ENCODE measurements at regions not wholly inside any gene's neighbourhood (a gene's known extent, or its start where the extent isn't known, plus 50 kb on each side); places are given as distances from the start of the nearest gene placed in this dataset.

GRCh38 chr20:17068084-17068711, 158.6 kb upstream of the PCSK2 start:
- H3K4me3 ChIP-seq (ENCODE audit: low read depth, low read length, poor library complexity, severe bottlenecking), result no peak overlapping the region
- POLR2A ChIA-PET, result no interaction called here
- H3K4me2 ChIP-seq (ENCODE audit: low read length), result no peak overlapping the region
- BruUV-seq (replicated peaks), result no TSS peak
- H2AFZ ChIP-seq (ENCODE audit: low read length), result no peak overlapping the region
- H3K27ac ChIP-seq (ENCODE audit: low read depth, low read length, poor library complexity, severe bottlenecking), result no peak overlapping the region
- H3K79me2 ChIP-seq (ENCODE audit: insufficient read depth, low read depth, low read length), result no peaks in the 10 kb centered on the region
- no peak for DNase-seq (ENCODE audit: low spot score)
- TF ChIP-seq CTCF (conservative IDR thresholded peaks at IDR 0.05; ENCODE audit: low read length) (no peak), EZH2phosphoT487 (IDR thresholded peaks at IDR 0.05; ENCODE audit: borderline replicate concordance, low read depth, low read length) (no peak)
- CTCF ChIA-PET (ENCODE audit: unreplicated experiment), result no interaction called here
- no peaks in the 10 kb centered on the region for H4K20me1 ChIP-seq (ENCODE audit: insufficient read depth, low read length)
- H3K9me2 ChIP-seq (ENCODE audit: insufficient read depth, low read length), result no peaks in the 10 kb centered on the region
- intact Hi-C loops (cut with micrococcal nuclease; ENCODE audit: unreplicated experiment), result no loop called here
- no peaks in the 10 kb centered on the region for H3K36me3 ChIP-seq (ENCODE audit: insufficient read depth, low read length)
- H3K4me1 ChIP-seq (ENCODE audit: insufficient read depth, low read length, poor library complexity, severe bottlenecking), result no peaks in the 10 kb centered on the region
- H3K9me3 ChIP-seq (ENCODE audit: low read length), result no peaks in the 10 kb centered on the region

- CTCF ChIA-PET (ENCODE audit: unreplicated experiment), result no interaction called here
- no TSS peak for BruUV-seq (replicated peaks)
- intact Hi-C loops (cut with micrococcal nuclease; ENCODE audit: unreplicated experiment), result no loop called here
Observed at GRCh38 chr20:17077030-17077429, 149.8 kb upstream of the PCSK2 start.

More at GRCh38 chr20:17077030-17077429, 149.8 kb upstream of the PCSK2 start:
- Histone ChIP-seq H3K27ac (ENCODE audit: low read depth, low read length, poor library complexity, severe bottlenecking) (no peak overlapping the region), H4K20me1 (ENCODE audit: insufficient read depth, low read length) (no peaks in the 10 kb centered on the region), H2AFZ (ENCODE audit: low read length) (no peak overlapping the region), H3K36me3 (ENCODE audit: insufficient read depth, low read length) (no peaks in the 10 kb centered on the region), H3K4me2 (ENCODE audit: low read length) (no peak overlapping the region), H3K9me3 (ENCODE audit: low read length) (no peaks in the 10 kb centered on the region), H3K4me3 (ENCODE audit: low read depth, low read length, poor library complexity, severe bottlenecking) (no peak overlapping the region), H3K79me2 (ENCODE audit: insufficient read depth, low read depth, low read length) (no peaks in the 10 kb centered on the region), H3K4me1 (ENCODE audit: insufficient read depth, low read length, poor library complexity, severe bottlenecking) (no peaks in the 10 kb centered on the region), H3K9me2 (ENCODE audit: insufficient read depth, low read length) (no peaks in the 10 kb centered on the region)
- no peak for TF ChIP-seq EZH2phosphoT487 (IDR thresholded peaks at IDR 0.05; ENCODE audit: borderline replicate concordance, low read depth, low read length)
- TF ChIP-seq CTCF (conservative IDR thresholded peaks at IDR 0.05; ENCODE audit: low read length), result no peak
- no peak for DNase-seq (ENCODE audit: low spot score)
- POLR2A ChIA-PET, result no interaction called here

Measured in OCI-LY7 (cell line).